ENCODE measurements at regions not wholly inside any gene's neighbourhood (a gene's known extent, or its start where the extent isn't known, plus 50 kb on each side); places are given as distances from the start of the nearest gene placed in this dataset.

DNA sequence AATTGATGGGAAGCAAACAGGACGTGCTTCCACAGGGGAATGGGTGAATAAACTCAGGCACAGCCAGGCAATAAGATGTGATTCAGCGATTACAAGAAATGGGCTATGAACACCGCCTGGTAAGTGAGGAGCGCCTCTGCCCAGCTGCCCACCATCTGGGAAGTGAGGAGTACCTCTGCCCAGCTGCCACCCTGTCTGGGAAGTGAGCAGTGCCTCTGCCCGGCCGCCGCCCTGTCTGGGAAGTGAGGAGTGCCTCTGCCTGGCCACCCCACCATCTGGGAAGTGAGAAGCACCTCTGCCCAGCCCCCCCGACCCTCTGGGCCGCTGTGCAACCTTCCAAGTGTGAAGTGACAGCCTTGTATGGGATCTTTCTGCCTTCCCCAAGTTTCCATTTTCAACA is 73.2 kb upstream of the PRR5 start:
- Mint-ChIP-seq H3K4me1 (ENCODE audit: unreplicated experiment) (peaks cover 6% of the 10 kb centered on the region), H3K9me3 (ENCODE audit: unreplicated experiment) (no peaks in the 10 kb centered on the region), H3K27ac (ENCODE audit: unreplicated experiment) (no peak overlapping the region), H3K27me3 (ENCODE audit: unreplicated experiment) (peaks cover 4% of the 10 kb centered on the region), H3K36me3 (ENCODE audit: low read depth, unreplicated experiment) (no peaks in the 10 kb centered on the region), H3K4me3 (ENCODE audit: unreplicated experiment) (no peak overlapping the region)
- TF ChIP-seq, protein P1, sequence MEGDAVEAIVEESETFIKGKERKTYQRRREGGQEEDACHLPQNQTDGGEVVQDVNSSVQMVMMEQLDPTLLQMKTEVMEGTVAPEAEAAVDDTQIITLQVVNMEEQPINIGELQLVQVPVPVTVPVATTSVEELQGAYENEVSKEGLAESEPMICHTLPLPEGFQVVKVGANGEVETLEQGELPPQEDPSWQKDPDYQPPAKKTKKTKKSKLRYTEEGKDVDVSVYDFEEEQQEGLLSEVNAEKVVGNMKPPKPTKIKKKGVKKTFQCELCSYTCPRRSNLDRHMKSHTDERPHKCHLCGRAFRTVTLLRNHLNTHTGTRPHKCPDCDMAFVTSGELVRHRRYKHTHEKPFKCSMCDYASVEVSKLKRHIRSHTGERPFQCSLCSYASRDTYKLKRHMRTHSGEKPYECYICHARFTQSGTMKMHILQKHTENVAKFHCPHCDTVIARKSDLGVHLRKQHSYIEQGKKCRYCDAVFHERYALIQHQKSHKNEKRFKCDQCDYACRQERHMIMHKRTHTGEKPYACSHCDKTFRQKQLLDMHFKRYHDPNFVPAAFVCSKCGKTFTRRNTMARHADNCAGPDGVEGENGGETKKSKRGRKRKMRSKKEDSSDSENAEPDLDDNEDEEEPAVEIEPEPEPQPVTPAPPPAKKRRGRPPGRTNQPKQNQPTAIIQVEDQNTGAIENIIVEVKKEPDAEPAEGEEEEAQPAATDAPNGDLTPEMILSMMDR (IDR thresholded peaks at IDR 0.05; ENCODE audit: unreplicated experiment), result no peak
- no peak for DNase-seq (ENCODE audit: low spot score)

DNA sequence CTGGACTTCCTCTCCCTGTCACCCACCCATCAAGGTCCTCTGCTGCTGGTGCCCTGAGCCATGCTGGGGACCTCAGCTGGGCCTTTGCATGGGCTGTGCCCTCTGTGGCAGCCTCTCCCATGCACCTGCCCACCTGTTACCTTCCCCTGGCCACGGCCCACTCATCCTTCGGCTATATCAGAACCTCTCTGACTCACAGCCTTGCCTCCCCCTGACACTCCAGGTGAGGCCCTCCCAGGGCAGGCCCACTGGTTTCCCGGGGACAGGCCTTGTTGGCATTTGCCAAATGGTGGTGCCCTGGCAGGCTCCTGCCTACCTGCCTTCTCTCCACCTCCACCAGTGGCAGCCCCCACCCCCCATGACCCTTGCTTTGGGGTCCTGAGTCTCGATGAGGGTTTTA is 73.7 kb upstream of the PRR5 start:
- H3K27ac Mint-ChIP-seq (ENCODE audit: unreplicated experiment), result no peak overlapping the region
- TF ChIP-seq, protein P1 (IDR thresholded peaks at IDR 0.05; ENCODE audit: unreplicated experiment), result no peak
- no peak for DNase-seq (ENCODE audit: low spot score)
- H3K9me3 Mint-ChIP-seq (ENCODE audit: unreplicated experiment), result no peaks in the 10 kb centered on the region
- H3K36me3 Mint-ChIP-seq (ENCODE audit: low read depth, unreplicated experiment), result no peaks in the 10 kb centered on the region
- H3K4me1 Mint-ChIP-seq (ENCODE audit: unreplicated experiment), result peaks cover 8% of the 10 kb centered on the region
- no peak overlapping the region for H3K4me3 Mint-ChIP-seq (ENCODE audit: unreplicated experiment)
- H3K27me3 Mint-ChIP-seq (ENCODE audit: unreplicated experiment), result peaks cover 4% of the 10 kb centered on the region

DNA sequence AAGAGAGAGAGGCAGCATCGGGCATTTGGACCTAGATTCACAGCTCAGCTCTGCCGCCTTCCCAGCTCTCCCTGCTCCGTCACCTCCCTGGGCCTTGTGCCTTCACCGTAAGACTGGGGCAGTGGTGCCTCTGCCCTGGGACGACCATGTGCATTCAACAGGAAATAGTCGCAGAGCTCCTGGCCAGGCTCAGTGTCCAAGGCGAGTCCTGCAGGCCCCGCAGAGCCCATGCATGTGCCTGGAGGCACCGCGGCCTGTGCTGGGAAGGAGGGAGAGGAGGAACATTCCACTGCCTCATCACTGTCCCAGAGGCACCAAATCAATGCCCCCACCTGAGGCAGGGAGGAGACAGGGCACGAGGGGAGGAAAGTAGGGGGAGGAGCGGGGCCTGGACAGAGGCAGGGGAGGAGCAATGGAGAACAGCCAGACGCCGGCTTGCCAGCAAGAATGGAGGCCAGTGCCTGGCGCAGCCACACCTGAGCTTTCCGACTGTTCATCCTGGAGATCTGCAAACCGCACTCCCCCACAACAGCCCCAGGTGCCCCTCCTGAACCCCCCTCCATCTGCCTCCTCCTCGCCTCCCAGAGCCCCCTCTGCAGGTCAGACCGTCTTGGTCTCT is 74.4 kb upstream of the PRR5 start:
- Mint-ChIP-seq H3K27ac (ENCODE audit: unreplicated experiment) (no peak overlapping the region), H3K4me1 (ENCODE audit: unreplicated experiment) (peaks cover 9% of the 10 kb centered on the region), H3K36me3 (ENCODE audit: low read depth, unreplicated experiment) (no peaks in the 10 kb centered on the region), H3K27me3 (ENCODE audit: unreplicated experiment) (peaks cover 4% of the 10 kb centered on the region), H3K4me3 (ENCODE audit: unreplicated experiment) (no peak overlapping the region), H3K9me3 (ENCODE audit: unreplicated experiment) (no peaks in the 10 kb centered on the region)
- TF ChIP-seq, protein P1 (IDR thresholded peaks at IDR 0.05; ENCODE audit: unreplicated experiment), result no peak
- DNase-seq (ENCODE audit: low spot score), result no peak

DNA sequence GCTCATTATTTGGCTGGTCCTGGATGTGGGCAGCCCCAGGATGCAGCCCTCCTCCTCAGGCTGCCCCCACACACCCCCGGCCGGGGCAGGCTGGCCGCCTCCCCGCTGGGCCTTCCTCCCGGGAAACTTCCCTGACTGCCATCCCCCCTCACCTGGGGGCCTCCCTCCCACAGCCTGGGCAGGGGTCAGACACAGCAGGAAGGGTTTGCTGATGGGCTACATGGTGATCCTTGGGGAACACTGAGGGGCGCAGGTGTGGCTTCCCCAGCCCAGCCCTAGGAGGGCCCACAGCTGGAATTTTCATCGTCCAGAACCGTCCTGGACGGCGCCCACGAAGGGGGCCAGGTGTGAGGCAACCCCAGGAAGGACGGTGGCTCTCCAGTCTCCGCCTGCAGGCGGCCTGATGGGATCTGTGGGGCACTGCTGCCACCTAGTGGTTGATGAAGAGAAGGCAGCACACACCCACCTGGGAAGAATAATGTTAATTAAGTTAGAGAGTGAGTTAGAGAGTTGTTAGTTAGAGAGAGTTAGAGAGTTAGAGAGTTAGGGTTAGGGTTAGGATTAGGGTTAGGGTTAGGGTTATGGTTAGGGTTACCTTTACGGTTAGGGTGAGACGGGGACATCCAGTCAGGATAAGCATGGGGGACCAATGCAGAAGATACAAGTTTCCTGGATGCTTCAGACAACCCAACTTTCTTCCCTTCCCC is 75.9 kb upstream of the PRR5 start:
- DNase-seq (ENCODE audit: low spot score), result peak; percentile 81
- Mint-ChIP-seq H3K27me3 (ENCODE audit: unreplicated experiment) (peaks cover 4% of the 10 kb centered on the region), H3K4me3 (ENCODE audit: unreplicated experiment) (no peak overlapping the region), H3K27ac (ENCODE audit: unreplicated experiment) (no peak overlapping the region), H3K36me3 (ENCODE audit: low read depth, unreplicated experiment) (no peaks in the 10 kb centered on the region), H3K9me3 (ENCODE audit: unreplicated experiment) (no peaks in the 10 kb centered on the region), H3K4me1 (ENCODE audit: unreplicated experiment) (peaks cover 9% of the 10 kb centered on the region)
- TF ChIP-seq, protein P1 (IDR thresholded peaks at IDR 0.05; ENCODE audit: unreplicated experiment), result peak; percentile 99

DNA sequence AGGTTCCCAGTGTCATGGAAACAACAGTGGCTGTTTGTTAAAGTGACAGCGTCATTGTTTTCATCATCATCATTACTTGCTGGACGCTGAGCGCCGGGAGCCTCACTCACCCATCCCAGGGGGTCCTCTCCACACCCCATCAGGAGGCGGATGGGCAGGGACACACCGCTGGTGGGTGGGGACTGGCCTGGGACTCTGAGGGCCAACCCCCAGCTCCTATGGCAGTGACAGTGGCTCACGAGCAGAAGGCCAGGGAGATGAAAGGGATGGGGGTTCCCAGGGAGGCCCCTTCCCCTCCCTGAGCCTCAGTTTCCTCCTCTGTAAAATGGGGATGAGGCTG is 76.6 kb upstream of the PRR5 start:
- Mint-ChIP-seq H3K4me3 (ENCODE audit: unreplicated experiment) (no peak overlapping the region), H3K9me3 (ENCODE audit: unreplicated experiment) (no peaks in the 10 kb centered on the region), H3K4me1 (ENCODE audit: unreplicated experiment) (peaks cover 8% of the 10 kb centered on the region), H3K27ac (ENCODE audit: unreplicated experiment) (no peak overlapping the region), H3K27me3 (ENCODE audit: unreplicated experiment) (peaks cover 4% of the 10 kb centered on the region), H3K36me3 (ENCODE audit: low read depth, unreplicated experiment) (no peaks in the 10 kb centered on the region)
- TF ChIP-seq, protein P1 (IDR thresholded peaks at IDR 0.05; ENCODE audit: unreplicated experiment), result no peak
- no peak for DNase-seq (ENCODE audit: low spot score)
